ENCODE measurements at regions not wholly inside any gene's neighbourhood (a gene's known extent, or its start where the extent isn't known, plus 50 kb on each side); places are given as distances from the start of the nearest gene placed in this dataset.

DNA sequence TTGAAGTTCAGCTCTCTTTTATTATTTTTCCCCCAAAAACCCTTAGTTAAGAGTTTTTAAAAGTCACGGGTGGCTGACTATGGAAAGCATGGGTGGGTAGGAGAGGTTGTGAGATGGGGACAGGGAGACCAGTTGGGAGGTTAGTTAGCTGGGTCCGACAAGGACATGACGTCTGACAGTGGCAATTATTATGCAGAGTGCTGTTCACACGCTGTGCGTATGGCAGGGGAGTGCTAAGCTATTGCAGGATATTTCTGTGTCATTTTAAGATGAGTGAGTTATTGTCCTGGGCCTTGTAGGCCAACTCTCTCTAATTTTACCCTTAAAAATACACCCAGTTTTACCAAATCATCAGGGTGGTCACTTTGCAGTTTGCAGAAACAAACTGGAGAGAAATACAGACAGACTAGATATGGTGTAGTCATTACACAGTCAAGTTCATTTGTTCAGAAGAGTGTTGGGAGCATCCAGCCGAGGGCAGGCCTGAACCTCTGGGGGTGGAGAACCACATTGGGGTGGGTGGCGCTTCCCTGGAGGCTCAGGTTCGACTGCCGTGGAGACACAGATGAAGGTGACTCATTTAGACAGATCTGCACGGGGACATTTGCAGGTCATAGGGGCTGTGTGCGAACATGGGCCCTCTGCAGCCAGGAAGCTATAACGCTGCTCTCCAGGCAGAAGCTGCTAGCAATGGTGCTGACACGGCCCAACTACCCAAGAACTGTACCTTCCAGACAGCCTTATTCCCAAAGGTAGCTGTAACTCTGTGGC is 307.6 kb downstream of the QKI start:
- no peak for DNase-seq

DNA sequence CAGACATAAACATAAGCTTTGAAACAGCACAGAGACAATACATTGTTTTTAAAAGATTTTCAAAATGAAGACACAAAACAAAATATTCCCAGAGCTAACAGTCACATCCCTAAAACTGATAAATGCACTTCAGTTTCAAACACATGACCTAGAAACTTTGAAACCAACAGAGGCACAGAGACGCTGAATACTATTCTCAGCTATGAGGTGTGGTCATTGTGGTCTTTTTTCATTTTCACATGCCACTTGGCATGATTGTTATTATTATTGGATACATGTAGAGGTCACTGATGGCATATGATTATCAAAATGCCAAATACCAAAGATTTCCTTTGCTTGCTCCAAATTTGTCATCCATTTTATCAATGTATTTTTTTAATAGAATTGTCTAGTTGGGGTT is 306.9 kb downstream of the QKI start:
- no peak for DNase-seq

DNA sequence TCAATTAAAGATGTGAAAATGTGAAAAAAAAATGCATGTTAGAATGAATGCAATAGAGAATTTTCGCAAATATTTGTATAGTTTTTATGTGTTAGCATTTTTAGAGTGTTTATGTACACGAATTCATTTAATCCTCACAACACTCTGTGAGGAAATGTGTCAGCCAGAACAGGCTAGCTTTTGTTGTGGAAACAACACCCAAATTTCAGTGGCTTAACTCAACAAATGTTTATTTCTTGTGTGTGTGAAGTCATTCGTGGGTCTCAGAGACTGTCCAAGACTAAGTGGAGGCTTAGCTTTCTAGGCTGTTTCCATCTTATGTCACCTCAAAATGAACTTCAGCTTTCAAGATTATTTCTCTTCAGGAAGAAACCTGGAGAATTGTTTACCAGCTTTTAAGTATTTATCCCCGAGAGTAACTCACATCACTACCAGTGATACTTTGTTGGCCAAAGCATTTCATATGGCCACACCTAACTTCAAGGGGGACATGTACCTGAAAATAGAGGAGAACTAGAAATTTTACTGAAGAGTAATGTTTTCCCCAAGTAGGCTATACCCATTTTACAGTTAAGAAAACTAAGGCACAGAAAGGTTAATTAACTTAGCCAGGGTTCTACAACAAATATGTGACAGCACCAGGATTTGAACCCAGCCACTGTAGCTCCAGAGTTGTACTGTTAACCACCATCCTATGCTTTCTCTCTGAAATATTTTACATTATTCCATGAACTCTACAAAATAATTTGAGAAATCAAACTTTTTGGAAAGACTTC is 306.1 kb downstream of the QKI start:
- no peak for DNase-seq

DNA sequence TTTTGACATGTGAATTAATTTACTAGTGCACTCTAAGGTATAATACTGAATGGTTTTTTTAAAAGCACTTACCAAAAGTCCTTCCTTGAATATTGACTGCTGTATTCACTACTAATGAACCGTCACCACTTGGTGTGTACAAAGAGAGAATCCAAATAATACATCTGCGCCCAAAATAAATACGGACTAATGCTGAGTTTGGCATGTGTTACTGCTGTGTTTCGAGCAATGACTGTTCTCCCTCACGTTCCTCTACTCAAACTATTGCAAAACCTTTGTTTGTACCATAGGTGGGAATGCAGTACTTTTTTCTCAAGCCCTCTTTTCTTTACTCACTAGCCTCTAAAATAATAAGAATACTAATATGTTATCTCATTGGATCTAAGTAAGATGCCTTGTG is 305.5 kb downstream of the QKI start:
- no peak for DNase-seq

DNA sequence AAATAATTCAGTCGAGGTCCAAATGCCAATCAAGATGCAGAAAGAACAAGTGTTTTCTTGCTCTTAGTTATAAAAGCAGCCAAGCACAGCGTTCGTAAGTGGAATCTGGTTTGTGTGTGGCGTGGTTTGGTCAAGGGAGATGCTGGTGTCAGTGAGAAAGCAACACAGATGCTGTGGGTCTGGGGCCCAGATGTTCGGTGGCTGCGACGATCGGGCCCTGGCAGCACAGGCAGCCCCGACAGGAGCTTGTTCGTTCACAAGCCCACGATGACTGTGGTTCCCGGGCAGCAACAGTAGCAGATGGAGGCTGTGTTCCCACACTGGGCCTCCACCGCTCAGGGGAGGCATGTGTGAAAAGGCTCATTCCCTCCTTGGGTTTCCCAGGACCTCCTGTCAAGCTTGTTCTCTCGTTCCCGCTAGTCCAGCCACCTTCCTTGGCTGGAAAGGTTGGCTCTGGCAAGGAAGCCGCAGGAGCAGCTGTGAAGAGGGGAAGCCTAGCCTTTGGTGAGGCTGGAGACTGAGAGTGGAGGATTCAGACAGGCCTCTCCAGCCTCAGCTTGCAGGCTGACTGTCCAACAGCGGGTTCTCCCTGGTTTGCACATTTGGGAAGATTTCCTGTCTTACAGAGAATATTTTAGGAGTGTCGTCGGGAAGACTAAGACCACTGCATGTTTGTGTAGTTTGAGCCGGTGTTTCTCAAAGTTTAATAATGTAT is 304.7 kb downstream of the QKI start:
- DNase-seq, result no peak

DNA sequence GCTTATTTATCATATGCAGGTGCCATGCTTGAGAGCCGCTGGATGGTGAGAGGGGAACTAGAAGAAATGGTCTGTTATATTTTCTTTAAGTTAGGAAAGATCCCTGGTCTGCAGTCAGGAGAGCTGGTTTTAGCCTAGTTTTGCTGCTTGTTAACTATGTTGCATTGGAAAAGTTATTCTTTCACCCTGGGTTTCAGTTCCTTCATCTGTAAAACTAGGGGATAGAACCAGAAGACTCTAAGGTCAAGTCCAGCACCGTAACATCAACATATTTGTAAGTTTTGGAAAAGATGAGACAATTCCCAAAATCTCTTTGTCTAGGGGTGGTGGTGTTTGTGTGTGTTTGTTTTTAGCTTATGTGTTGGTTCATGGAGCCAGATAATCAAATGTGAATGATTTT is 304.0 kb downstream of the QKI start:
- DNase-seq, result no peak

DNA sequence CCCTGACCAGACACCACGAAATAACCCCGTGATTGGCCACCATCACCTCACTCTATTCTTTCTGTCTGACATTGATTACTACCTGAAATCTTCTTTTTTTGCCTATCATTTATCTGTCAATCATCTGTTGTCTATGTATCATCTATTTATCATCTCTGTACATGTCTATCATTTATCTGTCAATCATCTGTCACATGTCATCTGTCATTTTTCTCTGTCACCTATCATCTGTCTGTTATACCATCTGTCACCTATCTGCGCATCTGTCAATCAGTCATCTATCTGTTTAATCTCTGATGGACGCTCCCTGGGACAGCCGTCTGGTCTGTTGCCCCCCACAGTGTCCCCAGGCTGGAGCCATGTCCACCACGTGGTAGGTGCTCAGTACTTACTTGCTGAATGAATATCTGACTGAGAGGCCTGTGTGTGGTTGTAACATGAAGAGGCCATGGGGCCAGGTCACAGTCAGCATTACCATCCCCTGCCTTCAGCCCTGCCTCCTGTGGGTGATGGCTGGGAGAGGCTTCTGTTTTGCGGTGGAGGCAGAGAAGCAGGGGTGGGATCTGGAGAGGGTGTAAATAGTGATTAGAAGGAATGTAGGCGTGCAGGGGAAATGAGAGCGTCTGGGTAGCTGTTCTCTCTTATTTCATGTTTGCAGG is 302.7 kb downstream of the QKI start:
- no peak for DNase-seq

DNA sequence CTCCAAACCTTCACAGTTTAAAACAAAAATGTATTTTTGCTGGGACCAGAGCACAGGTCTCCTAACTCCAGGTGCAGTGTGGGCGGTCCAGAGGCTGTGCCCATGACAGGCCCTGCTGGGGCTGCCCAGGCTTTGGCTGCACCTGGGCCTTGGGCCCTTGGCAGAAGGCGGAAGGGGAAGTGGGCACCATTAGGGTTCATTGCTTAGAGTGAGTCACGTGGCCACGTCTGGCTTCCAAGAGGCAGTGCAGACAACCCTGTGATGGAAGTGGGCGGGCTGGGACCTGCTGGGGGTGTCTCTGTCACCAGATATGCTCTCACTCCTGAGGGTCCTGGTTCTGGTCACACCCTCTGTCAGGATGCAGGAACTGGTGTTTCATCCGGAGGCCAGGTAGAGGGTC is 302.2 kb downstream of the QKI start:
- no peak for DNase-seq

DNA sequence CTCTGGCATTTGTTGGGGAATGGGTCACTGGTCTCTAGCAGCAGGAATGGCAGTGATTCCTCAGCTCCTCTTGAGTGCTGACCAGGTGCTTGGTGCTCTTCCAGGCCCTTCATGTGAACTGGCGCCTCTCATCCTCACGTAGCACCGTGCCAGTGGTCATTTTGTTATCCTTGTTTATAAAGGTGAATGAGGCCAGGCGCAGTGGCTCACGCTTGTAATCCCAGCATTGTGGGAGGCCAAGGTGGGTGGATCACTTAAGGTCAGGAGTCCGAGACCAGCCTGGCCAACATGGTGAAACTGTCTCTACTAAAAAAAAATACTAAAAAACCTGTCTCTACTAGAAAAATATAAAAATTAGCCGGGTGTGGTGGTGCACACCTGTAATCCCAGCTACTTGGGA is 301.3 kb downstream of the QKI start:
- no peak for DNase-seq

DNA sequence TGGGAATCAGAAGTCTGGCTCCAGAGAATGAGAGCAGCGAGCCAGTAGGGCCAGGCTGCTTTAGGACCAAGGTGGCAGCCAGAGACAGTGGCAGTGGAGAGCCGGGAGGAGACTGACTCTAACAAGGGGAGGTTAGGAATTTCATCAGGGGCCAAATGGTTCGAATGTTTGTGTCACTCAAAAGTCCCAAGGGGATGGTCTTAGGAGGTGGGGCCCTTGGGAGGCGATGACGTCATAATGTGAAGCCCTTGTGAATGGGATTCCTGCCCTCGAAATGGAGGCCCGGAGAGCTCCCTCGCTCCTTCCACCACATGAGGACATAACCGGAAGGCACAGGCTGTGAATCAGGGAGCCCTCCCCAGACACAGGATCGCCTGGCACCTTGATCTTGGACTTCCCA is 299.7 kb downstream of the QKI start:
- no peak for DNase-seq

DNA sequence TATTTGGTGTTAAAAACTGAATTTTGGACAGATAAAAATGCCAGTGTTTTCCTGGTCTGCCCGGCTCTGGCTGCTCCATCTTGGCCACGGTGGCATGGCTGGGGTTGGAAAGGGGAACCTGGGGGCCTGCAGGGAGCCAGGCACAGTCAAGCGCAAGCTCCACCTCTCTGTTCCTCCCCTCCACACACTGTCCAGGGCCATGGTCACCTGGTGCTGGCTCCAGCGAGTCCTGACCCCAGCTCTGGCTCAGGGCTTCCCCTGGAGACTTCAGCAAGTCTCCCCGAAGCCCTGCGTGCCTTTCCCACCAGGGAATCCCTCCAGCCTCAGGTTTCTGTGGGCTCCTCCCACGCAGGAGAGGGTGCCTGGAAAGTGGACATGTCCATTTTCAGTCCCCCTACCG is 298.5 kb downstream of the QKI start:
- no peak for DNase-seq

DNA sequence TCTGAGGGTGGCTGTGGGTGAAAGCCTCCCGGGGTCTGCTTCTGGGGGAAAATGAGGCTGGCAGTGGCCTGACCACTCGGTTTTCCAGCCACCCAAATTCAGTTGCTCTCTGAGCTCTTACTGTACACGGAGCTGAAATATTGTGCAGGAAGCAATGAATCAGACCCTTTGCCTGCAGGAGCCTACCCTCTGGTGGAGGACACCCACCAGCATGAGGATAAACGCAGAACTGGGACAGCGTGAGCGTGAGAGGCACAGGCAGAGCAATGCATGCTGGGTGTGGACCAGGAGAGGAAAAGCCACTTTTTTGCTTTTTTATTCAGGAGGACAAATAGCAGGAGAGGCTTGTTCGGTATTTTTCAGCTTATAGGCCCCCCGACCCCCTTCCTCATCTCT is 298.0 kb downstream of the QKI start:
- no peak for DNase-seq

DNA sequence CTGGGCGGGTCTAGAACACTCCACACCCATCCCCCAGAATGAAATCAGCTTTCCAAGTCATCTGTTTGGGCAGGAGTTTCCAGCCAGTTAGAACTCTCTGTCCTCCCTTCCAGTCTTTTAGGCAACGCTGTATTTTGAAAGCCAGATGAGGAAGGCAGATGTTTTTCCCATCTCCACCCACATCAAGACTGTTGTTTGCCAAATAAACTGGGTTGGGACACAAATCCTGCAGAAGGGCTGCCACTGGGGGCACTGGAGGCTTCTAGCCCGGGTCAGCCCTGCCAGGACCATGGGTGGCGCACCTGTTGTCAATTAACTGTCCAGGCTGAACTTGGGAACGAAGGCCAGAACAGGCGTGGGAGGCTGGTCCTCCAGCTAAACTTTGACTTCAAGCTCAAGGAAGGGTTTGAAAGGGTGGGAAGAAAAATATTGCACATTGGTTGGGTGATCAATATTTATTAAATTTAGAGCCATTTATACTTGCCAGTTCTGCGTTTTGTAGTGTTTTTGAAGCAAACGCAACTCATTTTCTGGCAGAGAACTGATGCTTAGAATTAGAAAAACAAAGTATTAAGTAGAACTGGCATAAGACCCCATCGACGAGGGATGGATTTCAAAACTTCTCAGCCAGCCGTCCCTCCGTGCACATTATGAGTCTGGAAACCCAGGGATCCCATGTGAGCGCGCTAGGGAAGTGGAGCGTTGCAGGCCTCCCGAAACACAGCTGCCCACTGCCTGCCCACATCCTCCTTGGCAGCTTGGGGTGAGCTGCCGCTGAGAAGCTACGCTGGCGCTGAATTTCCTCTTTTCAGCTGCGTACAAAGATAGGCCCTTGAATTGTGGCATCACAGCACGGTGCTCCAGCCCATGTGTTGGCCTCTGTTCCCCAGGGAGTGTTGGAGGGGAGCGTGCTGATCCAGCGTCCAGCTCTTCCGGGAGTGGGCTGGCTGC is 297.4 kb downstream of the QKI start:
- no peak for DNase-seq

DNA sequence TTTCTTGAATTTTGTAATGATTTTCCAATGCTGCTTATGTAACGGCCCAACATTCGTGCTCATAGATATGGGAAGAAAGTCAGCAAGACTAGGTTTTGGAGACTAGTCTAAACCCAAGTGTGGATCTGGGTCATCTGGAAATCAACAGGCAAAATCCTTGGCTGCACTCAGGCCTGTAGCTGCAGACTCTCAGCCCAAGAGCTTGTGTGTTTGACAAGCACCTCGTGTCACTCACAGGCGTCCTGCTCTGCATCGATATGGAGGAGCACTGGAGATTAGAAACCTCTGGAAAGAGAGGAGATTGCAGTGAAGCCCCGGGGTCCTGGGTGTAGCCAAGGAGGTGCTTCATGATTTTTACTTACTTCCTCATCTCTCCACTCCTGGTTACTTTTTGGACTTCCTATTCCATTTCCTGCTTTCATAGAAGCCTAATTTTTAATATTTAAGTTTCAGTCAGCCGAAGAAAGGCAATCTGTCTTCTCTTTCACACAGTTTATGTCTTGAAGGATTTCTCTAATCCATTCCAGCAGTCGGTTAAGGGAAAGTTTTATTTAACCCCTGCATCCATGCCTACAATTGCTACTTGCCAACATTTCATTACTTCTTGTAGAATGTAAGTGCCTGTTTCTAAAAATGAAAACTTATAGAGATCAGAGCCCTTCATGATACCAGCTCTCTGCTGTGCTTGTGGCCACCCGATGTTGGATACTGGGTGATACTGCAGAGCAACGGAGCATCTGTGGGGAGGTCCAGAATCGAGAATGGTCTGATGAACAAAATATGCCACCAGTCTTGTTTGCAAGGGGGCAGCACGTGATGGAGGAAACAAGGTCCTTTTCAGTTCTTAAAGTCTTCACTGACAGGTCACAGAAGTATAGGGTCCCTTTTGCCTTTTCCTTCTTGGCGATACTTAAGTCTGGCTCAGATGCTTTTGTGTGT is 296.3 kb downstream of the QKI start:
- no peak for DNase-seq

DNA sequence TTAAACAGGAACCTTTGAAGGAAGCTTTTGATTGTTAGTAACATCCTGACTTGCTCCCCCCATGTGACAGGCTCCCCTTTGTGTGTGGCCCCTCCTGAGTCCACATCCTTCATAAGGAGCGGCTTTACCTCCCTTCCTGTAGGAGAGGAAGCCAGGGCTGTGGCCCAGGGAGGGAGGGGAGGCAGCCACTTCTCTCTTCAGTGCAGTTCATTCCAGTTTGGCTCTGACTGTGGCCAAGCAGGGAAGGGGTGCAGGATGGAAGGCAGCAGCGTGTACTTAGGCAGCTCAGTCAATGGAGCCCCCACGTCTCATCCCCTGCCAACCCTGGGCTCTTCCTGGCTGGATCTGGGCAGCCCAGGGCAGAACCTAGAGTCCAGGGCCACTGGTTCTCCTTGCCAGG is 295.2 kb downstream of the QKI start:
- no peak for DNase-seq

DNA sequence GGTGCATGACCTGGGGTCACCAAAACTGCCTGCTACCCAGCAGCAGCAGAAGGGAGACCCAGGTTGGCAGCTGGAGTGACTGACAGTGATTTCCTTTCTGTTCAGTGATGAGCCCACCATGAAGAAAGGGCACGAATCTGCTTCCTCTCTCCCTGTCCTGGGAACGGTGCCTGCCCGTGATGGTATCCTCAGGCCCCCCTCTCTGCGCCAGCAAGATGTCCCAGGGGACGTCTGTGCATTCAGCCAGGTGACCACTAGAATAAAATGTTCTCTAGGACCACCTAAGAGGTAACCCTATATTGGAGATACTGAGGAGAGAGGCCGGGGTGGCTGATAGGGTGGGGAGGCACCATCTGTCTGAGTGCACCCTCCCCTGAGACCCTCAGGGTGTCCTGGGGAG is 294.7 kb downstream of the QKI start:
- DNase-seq, result no peak

DNA sequence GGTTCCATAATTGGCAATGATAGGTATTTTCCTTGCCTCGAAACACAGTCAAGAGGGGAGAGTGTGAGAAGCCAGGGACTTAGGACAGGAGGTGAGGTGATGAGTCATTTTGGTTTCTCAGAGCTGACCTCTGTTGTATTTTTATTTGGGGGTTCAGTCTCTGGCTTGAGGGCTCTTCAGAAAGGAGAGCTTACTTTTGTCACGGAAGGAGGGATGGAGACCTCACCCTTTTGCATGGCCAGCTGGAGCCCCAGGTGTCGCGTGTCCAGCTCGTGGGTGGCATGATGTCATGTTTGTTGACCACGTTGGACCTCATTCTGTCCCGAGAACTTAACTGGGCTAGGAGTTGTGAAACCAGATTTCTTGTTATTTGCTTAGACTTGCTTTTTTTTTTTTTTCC is 293.9 kb downstream of the QKI start:
- no peak for DNase-seq

DNA sequence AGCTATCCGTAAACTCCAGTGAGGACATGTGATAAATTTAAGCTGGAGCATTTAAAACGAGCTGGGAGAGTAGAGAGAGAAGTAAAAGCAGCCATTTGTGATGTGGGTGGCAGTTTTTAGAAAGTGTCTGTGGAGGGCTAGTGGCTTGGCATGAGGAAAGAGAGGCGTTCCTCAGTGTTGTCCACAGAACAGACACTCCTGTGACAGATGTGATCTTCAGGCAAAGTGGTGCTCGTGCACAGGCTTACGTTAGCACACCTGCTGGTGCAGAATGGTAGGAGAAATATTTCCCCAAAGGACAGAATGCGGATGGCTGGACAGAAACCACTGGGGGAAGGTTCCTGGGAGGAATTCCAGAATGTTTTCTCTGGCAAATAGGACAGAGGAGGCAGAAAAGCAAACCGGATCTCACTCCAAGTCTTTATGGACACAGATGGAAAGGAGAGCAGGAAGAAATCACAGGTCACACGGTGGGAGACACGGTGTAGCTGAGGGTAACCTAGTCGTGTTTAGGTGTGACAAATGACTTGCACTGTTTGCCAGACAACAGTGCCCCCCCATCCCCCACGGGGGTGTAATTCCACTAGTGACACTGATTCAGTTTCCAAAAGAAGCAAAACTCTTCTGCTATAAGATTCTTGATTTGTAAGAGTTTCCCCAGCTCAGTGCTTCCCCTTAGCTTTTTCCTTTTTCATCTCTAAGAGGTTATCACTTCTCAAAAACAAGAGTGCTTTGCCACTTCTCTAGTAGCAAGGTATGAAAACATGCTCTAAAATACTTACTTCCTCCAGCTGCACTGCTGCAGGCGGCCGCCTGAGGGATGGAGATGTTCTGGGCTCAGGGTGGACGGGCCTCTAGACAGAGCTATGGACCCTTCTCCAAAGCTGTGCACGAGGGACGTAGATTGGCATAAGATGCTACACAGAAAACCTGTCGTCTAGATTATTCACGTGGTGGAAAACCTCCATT is 293.2 kb downstream of the QKI start:
- DNase-seq, result no peak

DNA sequence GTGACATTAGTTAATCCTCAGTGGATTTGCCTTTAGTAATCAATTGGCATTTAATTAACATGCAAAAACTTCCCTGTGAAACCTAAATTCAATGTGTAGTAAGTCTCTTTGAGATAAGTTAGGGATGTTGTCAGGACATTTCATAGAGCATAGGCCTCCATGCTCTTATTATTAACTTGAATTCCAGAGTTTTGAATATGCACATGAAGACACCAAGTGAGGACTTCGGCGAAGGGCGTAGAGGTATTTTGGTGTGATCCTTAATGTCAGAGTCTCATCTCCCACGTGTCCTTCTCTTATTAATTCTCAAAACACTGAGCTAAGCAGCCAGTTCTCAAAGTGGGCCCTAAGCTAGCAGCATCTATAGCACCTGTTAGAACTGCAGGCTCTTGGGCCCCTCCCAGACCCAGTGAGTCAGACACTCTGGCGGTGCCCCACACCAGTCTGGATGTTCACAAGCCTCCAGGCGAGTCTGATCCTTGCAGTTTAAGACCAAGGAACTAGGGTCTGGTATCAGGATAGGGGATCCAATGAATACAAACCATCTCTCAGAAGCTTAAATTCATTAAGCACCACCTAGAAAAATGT is 292.1 kb downstream of the QKI start:
- no peak for DNase-seq
